GM19438 (cell line): ENCODE measurements at regions not wholly inside any gene's neighbourhood (a gene's known extent, or its start where the extent isn't known, plus 50 kb on each side); places are given as distances from the start of the nearest gene placed in this dataset.
"Not testable (repeated sequence)": the region's sequence is repeated elsewhere in the genome, so short reads cannot be mapped to it uniquely, and the experiment has no call there.

ENCODE experiments used
- ATAC-seq: cut with Tn5 transposase; IDR thresholded peaks from one replicate; pipeline ENCODE4 v1.9.1; 2021; ENCODE audit warnings: low read depth; ENCODE audit not compliant: unreplicated experiment

DNA sequence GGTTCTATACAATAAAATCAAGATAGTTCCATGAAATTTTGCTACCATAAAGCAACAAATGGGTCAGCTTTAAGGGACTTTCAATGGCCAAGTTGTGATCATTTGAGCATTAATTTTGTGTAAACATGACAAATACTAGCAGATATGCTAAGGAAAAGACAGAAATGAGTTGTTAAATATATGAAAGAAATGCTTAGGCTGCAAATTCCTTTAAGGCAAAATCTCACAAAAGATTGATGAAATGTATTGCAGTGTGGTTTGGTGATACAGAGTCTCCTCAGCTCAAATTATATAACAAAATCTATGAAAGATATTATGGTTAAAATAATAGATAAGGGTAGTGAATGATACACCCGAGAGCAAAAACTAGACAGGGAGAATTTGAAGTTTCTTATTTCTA, 377.2 kb downstream of the RAP2B start:
- no peak for ATAC-seq

- no peak for ATAC-seq
Observed at GRCh38 chr3:153545471-153545870, 383.4 kb downstream of the RAP2B start.

- ATAC-seq, result no peak
Observed at GRCh38 chr3:153547970-153548369, 385.9 kb downstream of the RAP2B start.

GRCh38 chr3:153549686-153550085, 387.7 kb downstream of the RAP2B start:
- not testable (repeated sequence) for ATAC-seq

DNA sequence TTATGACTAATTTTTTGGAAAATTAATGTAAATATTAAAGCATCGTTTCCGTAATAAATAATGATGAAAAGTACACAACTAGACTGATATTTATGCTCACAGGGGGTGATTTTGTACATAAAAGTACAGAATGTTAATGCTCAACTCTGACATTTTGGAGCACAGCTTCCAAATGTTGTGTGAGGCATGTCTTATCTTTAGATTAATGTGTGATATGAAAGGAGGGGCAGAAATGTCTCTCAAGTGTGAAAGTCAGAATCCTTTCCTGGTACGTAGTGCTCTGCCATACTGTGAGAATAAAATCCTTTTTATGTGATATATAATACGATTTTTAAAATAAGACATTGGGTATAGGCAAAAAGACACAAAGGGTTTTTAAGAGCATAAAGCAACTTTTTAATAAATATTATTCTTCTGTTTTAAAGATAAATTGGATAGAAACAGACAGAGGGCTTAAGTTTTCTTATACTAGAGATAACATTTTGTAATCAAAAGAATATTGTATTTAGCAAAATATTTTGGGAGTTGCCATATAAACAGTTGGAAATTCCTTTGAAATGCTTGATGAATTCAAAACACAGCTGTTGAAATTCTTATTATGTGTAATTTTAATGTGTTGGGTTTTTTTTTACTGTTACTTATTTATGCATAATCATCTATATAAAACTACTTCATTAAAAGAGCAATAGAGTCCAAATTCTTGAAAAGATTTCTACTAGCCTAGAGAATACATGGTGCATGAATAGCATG, 389.7 kb downstream of the RAP2B start:
- ATAC-seq, result no peak

GRCh38 chr3:153552887-153553604, 391.0 kb downstream of the RAP2B start:
- ATAC-seq, result no peak

DNA sequence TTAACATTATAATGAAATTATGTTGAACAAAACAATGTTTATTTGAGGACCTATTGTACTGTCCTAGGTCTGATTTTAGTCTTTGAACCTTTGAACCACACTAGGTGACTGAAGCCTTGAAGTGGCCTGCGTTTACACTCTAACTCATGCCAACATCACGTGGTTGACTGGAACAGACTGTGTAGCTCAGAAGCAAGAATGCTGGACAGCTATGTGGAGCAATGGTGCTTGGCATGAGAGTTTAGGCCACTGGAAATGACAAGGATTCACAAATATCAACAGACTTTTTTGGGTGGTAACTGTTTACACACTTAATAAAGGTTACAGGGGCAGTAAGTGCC, 391.5 kb downstream of the RAP2B start:
- ATAC-seq, result no peak

- ATAC-seq, result no peak
Observed at GRCh38 chr3:153555919-153556318, 393.9 kb downstream of the RAP2B start.

DNA sequence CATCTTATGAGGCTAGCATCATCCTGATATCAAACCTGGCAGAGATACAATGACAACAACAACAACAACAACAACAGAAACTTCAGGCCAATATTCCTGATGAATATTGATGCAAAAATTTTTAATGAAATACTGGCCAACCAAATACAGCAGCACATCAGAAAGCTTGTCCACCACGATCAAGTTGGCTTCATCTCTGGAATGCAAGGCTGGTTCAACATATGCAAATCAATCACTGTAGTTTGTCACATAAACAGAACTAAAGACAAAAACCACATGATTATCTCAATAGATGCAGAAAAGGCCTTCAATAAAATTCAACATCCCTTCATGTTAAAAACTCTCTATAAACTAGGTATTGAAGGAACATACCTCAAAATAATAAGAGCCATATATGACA, 397.3 kb downstream of the RAP2B start:
- ATAC-seq, result not testable (repeated sequence)

- ATAC-seq, result no peak
Observed at GRCh38 chr3:153567011-153567410, 405.0 kb downstream of the RAP2B start.

GRCh38 chr3:153567556-153567955, 405.5 kb downstream of the RAP2B start:
- no peak for ATAC-seq

DNA sequence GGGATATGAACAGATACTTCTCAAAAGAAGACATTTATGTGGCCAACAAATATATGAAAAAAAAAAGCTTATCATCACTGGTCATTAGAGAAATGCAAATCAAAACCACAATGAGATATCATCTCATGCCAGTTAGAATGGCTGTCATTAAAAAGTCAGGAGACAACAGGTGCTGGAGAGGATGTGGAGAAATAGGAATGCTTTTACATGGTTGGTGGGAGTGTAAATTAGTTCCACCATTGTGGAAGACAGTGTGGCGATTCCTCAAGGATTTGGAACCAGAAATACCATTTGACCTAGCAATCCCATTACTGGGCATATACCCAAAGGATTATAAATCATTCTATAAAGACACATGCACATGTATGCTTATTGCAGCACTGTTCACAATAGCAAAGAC, 408.5 kb downstream of the RAP2B start:
- ATAC-seq, result not testable (repeated sequence)

DNA sequence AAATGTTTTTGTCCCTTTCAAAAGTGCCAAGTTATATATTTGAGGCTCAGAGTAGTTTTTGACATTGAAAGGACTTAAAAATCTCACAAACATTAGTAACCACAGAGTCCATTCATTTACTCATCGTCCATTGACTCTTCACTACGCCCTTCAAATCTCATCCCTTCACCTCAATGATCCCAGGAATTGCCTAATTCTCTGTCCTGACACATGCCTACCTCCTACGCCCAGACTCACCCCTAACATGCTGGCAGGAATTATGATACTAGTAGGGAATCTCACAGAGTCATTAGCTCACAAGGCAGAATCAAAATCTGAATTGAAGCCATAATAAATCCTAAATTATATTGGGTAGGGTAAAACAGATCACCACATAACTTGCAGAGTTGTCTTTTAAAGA, 410.1 kb downstream of the RAP2B start:
- ATAC-seq, result no peak

DNA sequence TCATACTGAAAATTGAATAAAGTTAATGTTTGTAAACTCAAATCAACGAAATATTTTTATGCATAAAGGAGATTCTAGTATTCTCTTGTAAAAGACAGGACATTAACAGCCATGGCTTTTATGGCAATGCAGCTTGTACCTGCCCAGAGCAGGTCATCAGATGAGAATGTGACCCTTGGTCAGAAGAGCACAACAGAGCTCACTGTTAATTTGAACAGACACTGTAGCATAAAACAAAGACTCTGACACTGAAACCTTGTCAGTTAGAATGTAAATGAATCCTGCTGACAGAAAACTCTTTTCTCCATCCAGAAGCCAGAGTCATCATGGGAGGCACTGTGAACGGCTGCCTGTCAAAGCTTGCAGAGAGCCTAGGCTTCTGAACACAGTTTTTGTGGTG, 410.6 kb downstream of the RAP2B start:
- ATAC-seq, result no peak

DNA sequence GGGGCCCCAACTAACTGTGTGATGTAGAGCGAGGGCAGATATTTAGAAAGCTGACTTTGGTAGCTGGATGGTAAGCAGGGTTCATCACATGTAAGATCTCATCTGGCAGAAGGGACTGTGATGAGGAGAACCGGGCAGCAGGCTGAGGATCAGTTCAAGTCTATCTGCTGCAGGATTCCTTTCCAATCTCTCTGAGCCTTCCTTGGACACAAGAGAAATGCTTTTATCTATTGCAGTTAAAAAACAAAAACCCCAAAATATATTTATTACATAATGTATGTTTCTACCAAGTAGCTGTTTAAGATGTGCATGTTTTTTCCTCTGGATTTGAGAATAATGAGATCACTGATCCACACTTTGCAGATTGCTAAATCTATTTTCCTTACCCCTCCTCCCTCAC, 411.5 kb downstream of the RAP2B start:
- ATAC-seq, result no peak

GRCh38 chr3:153574445-153574844, 412.4 kb downstream of the RAP2B start:
- ATAC-seq, result no peak

DNA sequence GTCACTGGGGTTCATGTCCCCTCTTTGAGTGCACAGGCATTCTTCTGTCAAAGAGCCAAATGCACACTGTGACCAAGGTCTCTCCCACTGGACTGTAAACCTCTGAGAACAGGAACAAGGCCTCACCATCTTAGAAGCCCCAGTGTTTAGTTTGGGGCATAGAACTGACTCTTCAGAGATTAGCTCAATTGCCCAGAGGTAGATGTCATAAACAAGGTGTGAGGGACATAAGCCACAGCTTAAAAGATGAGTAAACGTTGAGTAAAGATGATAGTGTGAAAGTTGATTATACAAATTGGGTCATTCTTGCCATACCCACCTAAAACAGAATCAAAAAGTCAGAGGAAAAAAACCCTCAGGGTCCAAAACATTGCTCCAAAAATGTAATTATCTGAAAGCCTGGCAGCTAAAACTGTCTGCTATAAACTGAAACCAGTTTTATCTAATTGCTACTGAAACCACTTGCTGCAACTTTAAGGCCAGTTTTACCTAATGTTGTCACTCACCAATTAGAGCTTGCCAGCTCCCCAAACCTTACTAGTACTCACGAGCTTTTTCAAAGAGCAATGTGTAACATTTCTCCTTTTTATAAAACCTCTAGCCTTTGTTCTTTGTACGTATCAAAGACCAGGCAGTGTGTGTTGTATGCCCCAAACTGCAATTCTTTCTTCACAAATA, 415.2 kb downstream of the RAP2B start:
- no peak for ATAC-seq

GRCh38 chr3:153578046-153578445, 416.0 kb downstream of the RAP2B start:
- ATAC-seq, result no peak

DNA sequence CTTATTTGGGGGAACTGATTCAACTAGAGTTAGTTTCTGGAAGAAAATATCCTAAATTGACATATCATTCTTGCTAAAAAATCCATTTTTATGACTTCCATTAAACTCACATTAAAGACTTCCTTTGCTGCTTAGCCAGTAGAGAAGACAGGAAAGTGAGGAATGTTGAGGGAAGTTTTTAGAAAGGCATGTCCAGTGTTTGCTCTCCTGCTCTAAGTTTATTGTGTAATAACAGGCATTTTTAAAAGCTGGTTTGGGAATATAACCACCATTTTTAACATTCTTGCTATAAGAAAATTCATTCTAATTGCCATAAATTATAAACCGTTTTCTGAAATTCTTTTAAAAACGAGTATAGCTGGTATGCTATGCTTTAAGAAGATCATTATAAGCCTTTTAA, 428.0 kb downstream of the RAP2B start:
- no peak for ATAC-seq

GRCh38 chr3:153591561-153592245, 429.7 kb downstream of the RAP2B start:
- ATAC-seq, result no peak

DNA sequence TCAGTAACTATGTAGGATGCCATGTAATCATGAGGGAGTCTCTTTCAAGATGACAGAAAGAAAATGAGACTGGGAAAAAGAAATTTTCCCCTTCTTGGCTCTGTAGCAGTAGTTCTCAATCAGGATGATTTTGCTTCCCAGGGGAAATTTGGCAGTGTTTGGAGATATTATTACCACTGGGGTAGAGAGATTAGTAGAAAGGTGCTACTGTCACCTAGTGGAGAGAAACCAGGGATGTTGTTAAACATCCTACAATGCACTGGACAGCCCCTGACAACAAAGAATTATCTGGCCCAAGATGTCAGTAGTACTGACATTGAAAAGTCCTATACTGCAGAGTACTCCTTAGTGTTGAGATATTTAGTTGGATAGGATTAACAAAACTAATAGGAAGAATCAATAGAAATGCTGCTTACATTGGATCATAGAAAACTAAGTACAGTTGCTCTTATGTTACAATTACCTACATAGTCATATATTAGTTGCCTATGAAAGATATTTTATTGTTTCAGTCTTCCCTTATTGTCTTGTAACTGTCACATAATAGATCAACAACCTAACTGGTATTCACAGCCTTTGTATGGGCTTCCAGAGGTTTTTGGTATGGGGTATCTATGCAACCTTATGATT, 433.3 kb downstream of the RAP2B start:
- no peak for ATAC-seq
